Erythroblast (primary cell): ENCODE measurements at regions not wholly inside any gene's neighbourhood (a gene's known extent, or its start where the extent isn't known, plus 50 kb on each side); places are given as distances from the start of the nearest gene placed in this dataset.

Source experiments
- GATA1 ChIP-seq: IDR thresholded peaks from 2 replicates; pipeline ENCODE4 v1.6.1; 2011; ENCODE audit warnings: low read depth, mild to moderate bottlenecking, control low read depth, low read length, moderate library complexity
- POLR2A ChIP-seq: IDR thresholded peaks from 2 replicates; pipeline ENCODE4 v1.6.1; 2011; ENCODE audit warnings: mild to moderate bottlenecking, low read length

GRCh38 chr2:201959198-201959597, 74.5 kb upstream of the FZD7 start:
- TF ChIP-seq POLR2A (no peak), GATA1 (no peak)
